H9 (cell line): ENCODE measurements at regions not wholly inside any gene's neighbourhood (a gene's known extent, or its start where the extent isn't known, plus 50 kb on each side); places are given as distances from the start of the nearest gene placed in this dataset.

Experiments used
- DNase-seq: peaks from one replicate; pipeline ENCODE4 v3.0.0-alpha.2; 2017
- H2AFZ ChIP-seq: one replicate; pipeline ENCODE4 v1.6.1; 2013; ENCODE audit warnings: mild to moderate bottlenecking, low read length, control low read depth, moderate library complexity
- H2AK5ac ChIP-seq: 2 replicates; pipeline ENCODE4 v1.6.1; 2013; ENCODE audit warnings: low read length, control low read depth, mixed read lengths; ENCODE audit not compliant: insufficient read length
- H2BK120ac ChIP-seq: one replicate; pipeline ENCODE4 v1.6.1; 2013; ENCODE audit warnings: low read depth, mild to moderate bottlenecking, low read length, control low read depth, inconsistent platforms; ENCODE audit not compliant: poor library complexity, severe bottlenecking
- H2BK12ac ChIP-seq: 2 replicates; pipeline ENCODE4 v1.6.1; 2013; ENCODE audit warnings: low read length, control low read depth, mixed read lengths, low read depth; ENCODE audit not compliant: insufficient read length
- H2BK15ac ChIP-seq: 2 replicates; pipeline ENCODE4 v1.6.1; 2013; ENCODE audit warnings: low read depth, low read length, control low read depth
- H2BK20ac ChIP-seq: one replicate; pipeline ENCODE4 v1.6.1; 2013; ENCODE audit warnings: low read depth, mild to moderate bottlenecking, low read length, control low read depth, inconsistent platforms; ENCODE audit not compliant: poor library complexity, severe bottlenecking
- H2BK5ac ChIP-seq: 2 replicates; pipeline ENCODE4 v1.6.1; 2013; ENCODE audit warnings: low read length, control low read depth, mixed read lengths; ENCODE audit not compliant: insufficient read length
- H3K14ac ChIP-seq: 2 replicates; pipeline ENCODE4 v1.6.1; 2013; ENCODE audit warnings: low read length, control low read depth; ENCODE audit not compliant: insufficient read depth
- H3K18ac ChIP-seq: 2 replicates; pipeline ENCODE4 v1.6.1; 2013; ENCODE audit warnings: low read depth, mild to moderate bottlenecking, mixed read lengths, low read length, control low read depth; ENCODE audit not compliant: insufficient read length
- H3K23ac ChIP-seq: 2 replicates; pipeline ENCODE4 v1.6.1; 2013; ENCODE audit warnings: low read length, control low read depth, mixed read lengths, low read depth; ENCODE audit not compliant: insufficient read length
- H3K23me2 ChIP-seq: 2 replicates; pipeline ENCODE4 v1.6.1; 2013; ENCODE audit warnings: low read depth, mild to moderate bottlenecking, mixed read lengths, low read length, control low read depth; ENCODE audit not compliant: insufficient read length, poor library complexity, severe bottlenecking
- H3K27ac ChIP-seq: 2 replicates; pipeline ENCODE4 v1.5.1; 2013; ENCODE audit warnings: low read length, control low read depth, mixed read lengths, low read depth; ENCODE audit not compliant: insufficient read length
- H3K27me3 ChIP-seq: 2 replicates; pipeline ENCODE4 v1.6.1; 2013; ENCODE audit warnings: low read length, control low read depth, inconsistent platforms; ENCODE audit not compliant: insufficient read depth
- H3K4ac ChIP-seq: 2 replicates; pipeline ENCODE4 v1.6.1; 2013; ENCODE audit warnings: low read depth, mild to moderate bottlenecking, control low read depth, inconsistent platforms, low read length, moderate library complexity
- H3K4me1 ChIP-seq: 2 replicates; pipeline ENCODE4 v1.6.1; 2013; ENCODE audit warnings: low read length, control low read depth, inconsistent platforms; ENCODE audit not compliant: insufficient read depth
- H3K4me2 ChIP-seq: 2 replicates; pipeline ENCODE4 v1.6.1; 2013; ENCODE audit warnings: low read length, control low read depth, mixed read lengths; ENCODE audit not compliant: insufficient read length, insufficient read depth
- H3K56ac ChIP-seq: 2 replicates; pipeline ENCODE4 v1.6.1; 2013; ENCODE audit warnings: low read depth, mild to moderate bottlenecking, mixed read lengths, low read length, control low read depth; ENCODE audit not compliant: insufficient read length
- H3K79me1 ChIP-seq: 2 replicates; pipeline ENCODE4 v1.6.1; 2013; ENCODE audit warnings: low read depth, mild to moderate bottlenecking, moderate library complexity, low read length, control low read depth, inconsistent platforms; ENCODE audit not compliant: insufficient read depth, poor library complexity, severe bottlenecking
- H3K79me2 ChIP-seq: 2 replicates; pipeline ENCODE4 v1.6.1; 2013; ENCODE audit warnings: low read length, control low read depth, inconsistent platforms; ENCODE audit not compliant: insufficient read depth
- H3K9ac ChIP-seq: 2 replicates; pipeline ENCODE4 v1.6.1; 2013; ENCODE audit warnings: low read length, control low read depth, mixed read lengths; ENCODE audit not compliant: insufficient read length; ENCODE audit errors: extremely low read depth
- H3K9me3 ChIP-seq: one replicate; pipeline ENCODE4 v1.6.1; 2013; ENCODE audit warnings: low read depth, low read length, inconsistent platforms; ENCODE audit not compliant: control insufficient read depth
- H3T11ph ChIP-seq: one replicate; pipeline ENCODE4 v1.6.1; 2013; ENCODE audit warnings: mild to moderate bottlenecking, low read length, control low read depth, inconsistent platforms
- H4K20me1 ChIP-seq: one replicate; pipeline ENCODE4 v1.6.1; 2013; ENCODE audit not compliant: control insufficient read depth, insufficient read length, insufficient read depth
- H4K5ac ChIP-seq: 2 replicates; pipeline ENCODE4 v1.6.1; 2013; ENCODE audit warnings: low read depth, mild to moderate bottlenecking, mixed read lengths, low read length, control low read depth; ENCODE audit not compliant: insufficient read length
- H4K8ac ChIP-seq: replicated peaks from 2 replicates; pipeline ENCODE4 v1.6.1; 2013; ENCODE audit warnings: low read length, control low read depth, mixed read lengths, low read depth; ENCODE audit not compliant: insufficient read length
- H4K91ac ChIP-seq: 2 replicates; pipeline ENCODE4 v1.6.1; 2013; ENCODE audit warnings: low read depth, mild to moderate bottlenecking, moderate library complexity, mixed read lengths, low read length, control low read depth; ENCODE audit not compliant: insufficient read length
- H3K27ac Mint-ChIP-seq, 3 experiments: 2 replicates in 2 of 3; 3 replicates in 1 of 3; pipeline ENCODE4 v1.8.0; 2020 to 2021; ENCODE audit warnings: mixed read lengths in 3 of 3, mild to moderate bottlenecking in 1 of 3, moderate library complexity in 1 of 3
- H3K27me3 Mint-ChIP-seq: 2 replicates; pipeline ENCODE4 v1.8.0; 2021; ENCODE audit warnings: low read depth, mild to moderate bottlenecking, moderate library complexity, mixed read lengths
- H3K36me3 Mint-ChIP-seq, 3 experiments: 2 replicates in 2 of 3; 3 replicates in 1 of 3; pipeline ENCODE4 v1.8.0; 2020 to 2021; ENCODE audit warnings: low read depth in 3 of 3, mixed read lengths in 3 of 3; ENCODE audit not compliant: insufficient read depth in 1 of 3
- H3K4me1 Mint-ChIP-seq, 2 experiments: 2 replicates each; pipeline ENCODE4 v1.8.0; 2020; ENCODE audit warnings: mixed read lengths in 2 of 2
- H3K4me3 Mint-ChIP-seq, 2 experiments: 2 replicates in 1 of 2; 3 replicates in 1 of 2; pipeline ENCODE4 v1.8.0; 2020 to 2021; ENCODE audit warnings: mild to moderate bottlenecking in 2 of 2, mixed read lengths in 2 of 2, moderate library complexity in 1 of 2
- H3K9me3 Mint-ChIP-seq, 2 experiments: 2 replicates in 1 of 2; 3 replicates in 1 of 2; pipeline ENCODE4 v1.8.0; 2020; ENCODE audit warnings: mild to moderate bottlenecking in 2 of 2, mixed read lengths in 2 of 2, moderate library complexity in 1 of 2
- CTCF ChIP-seq: fragments of 200-600 bp; sonication (generic); conservative IDR thresholded peaks from 3 replicates; pipeline ENCODE4 v1.8.0; 2021; ENCODE audit warnings: antibody characterized with exemption, mild to moderate bottlenecking
- WGBS: extraction: QIAGEN DNeasy Blood & Tissue Kit; methylation state at CpG from one replicate; pipeline ENCODE4 v1.1.7; 2013; ENCODE audit warnings: missing lambda C conversion rate, low lambda C conversion rate, mixed read lengths; ENCODE audit not compliant: insufficient read length; ENCODE audit errors: extremely low coverage; 5-methylcytosine and 5-hydroxymethylcytosine counted together

GRCh38 chr3:146845361-146845760 lies 240.2 kb upstream of the PLSCR5 start:
- WGBS = no CpG with 5 or more reads among the region's 3 CpGs

More at GRCh38 chr3:146845361-146845760, 240.2 kb upstream of the PLSCR5 start:
- no peaks in the 10 kb centered on the region for H3K23me2 ChIP-seq
- H3K4me3 Mint-ChIP-seq = no peak overlapping the region
- H3K36me3 Mint-ChIP-seq = no peaks in the 10 kb centered on the region
- H2BK20ac ChIP-seq = no peak overlapping the region
- no peak overlapping the region for H3K9ac ChIP-seq
- H3K4me1 Mint-ChIP-seq = no peaks in the 10 kb centered on the region
- no peak overlapping the region for H2AFZ ChIP-seq
- TF ChIP-seq CTCF = no peak
- no peak overlapping the region for H3K4ac ChIP-seq
- no peak overlapping the region for H2BK12ac ChIP-seq
- no peak overlapping the region for H3T11ph ChIP-seq
- no peak overlapping the region for H2BK120ac ChIP-seq
- H2BK15ac ChIP-seq = no peak overlapping the region
- no peak overlapping the region for H2BK5ac ChIP-seq
- H3K4me1 ChIP-seq = no peaks in the 10 kb centered on the region
- no peak overlapping the region for H3K18ac ChIP-seq
- no peak overlapping the region for H3K56ac ChIP-seq
- H4K20me1 ChIP-seq = no peaks in the 10 kb centered on the region
- no peak overlapping the region for H3K27ac Mint-ChIP-seq
- no peaks in the 10 kb centered on the region for H3K27me3 Mint-ChIP-seq
- no peaks in the 10 kb centered on the region for H3K79me1 ChIP-seq
- H4K8ac ChIP-seq = no peak overlapping the region
- no peaks in the 10 kb centered on the region for H3K9me3 Mint-ChIP-seq
- no peak overlapping the region for H4K91ac ChIP-seq
- H3K27me3 ChIP-seq = no peaks in the 10 kb centered on the region
- H2AK5ac ChIP-seq = no peak overlapping the region
- no peak overlapping the region for H3K27ac ChIP-seq
- H3K14ac ChIP-seq = no peak overlapping the region
- no peak overlapping the region for H3K23ac ChIP-seq
- H3K4me2 ChIP-seq = no peak overlapping the region
- H3K9me3 ChIP-seq = no peaks in the 10 kb centered on the region
- no peaks in the 10 kb centered on the region for H3K79me2 ChIP-seq
- no peak for DNase-seq
- no peak overlapping the region for H4K5ac ChIP-seq
